NCI-H146 treated with DMSO at 0.1 percent for 48 hours (cell line): ENCODE measurements at regions not wholly inside any gene's neighbourhood (a gene's known extent, or its start where the extent isn't known, plus 50 kb on each side); places are given as distances from the start of the nearest gene placed in this dataset.

Experiments
- DNase-seq: peaks from one replicate; lab custom pipeline; 2025; ENCODE audit not compliant: unreplicated experiment; lab: John Stamatoyannopoulos, UW

DNA sequence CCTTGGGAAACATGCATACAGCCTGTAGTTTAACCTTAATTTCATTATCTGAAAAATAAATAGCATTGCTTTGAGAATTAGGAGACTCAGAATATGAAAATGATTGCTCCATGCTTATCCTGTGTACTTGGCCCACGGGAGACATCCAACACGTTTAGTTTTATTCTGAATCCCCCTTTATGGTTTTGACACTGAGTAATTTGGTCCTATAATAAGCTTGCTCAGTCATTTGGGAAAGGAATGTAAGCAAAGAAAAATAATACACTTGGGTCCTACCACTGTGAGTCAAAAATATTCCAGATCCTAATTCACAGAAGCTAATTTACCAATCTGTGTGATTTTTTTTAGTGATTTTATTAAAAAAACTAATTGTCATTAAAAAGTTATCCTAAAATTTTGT, 557.3 kb downstream of the USP25 start:
- DNase-seq = no peak

GRCh38 chr21:16291296-16291695, 561.5 kb downstream of the USP25 start:
- DNase-seq = no peak

GRCh38 chr21:16294128-16294527, 564.3 kb downstream of the USP25 start:
- no peak for DNase-seq

GRCh38 chr21:16302851-16303282, 573.1 kb downstream of the USP25 start:
- DNase-seq = no peak

- no peak for DNase-seq
Measured at GRCh38 chr21:16304174-16305095, 574.7 kb downstream of the USP25 start.

DNA sequence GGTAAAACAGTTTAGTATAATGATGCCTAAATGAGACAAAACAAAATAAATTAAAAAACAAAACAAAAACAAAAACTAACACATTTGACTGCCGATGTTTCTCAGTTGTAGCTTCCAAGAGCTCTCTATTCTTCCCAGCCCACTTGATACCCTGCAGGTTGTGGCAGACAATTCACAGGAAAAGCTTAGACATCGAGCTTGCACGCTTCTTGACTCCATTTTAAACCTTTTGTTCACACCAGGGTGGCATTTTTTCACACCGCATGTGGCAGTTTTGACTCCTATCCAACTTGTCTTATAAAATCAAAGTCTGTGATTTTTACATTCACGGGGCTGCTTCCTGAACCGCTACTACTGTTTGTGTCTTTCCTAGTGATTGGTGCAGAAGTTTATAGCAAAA, 575.9 kb downstream of the USP25 start:
- no peak for DNase-seq

- DNase-seq = no peak
Measured at GRCh38 chr21:16307256-16307655, 577.5 kb downstream of the USP25 start.

DNA sequence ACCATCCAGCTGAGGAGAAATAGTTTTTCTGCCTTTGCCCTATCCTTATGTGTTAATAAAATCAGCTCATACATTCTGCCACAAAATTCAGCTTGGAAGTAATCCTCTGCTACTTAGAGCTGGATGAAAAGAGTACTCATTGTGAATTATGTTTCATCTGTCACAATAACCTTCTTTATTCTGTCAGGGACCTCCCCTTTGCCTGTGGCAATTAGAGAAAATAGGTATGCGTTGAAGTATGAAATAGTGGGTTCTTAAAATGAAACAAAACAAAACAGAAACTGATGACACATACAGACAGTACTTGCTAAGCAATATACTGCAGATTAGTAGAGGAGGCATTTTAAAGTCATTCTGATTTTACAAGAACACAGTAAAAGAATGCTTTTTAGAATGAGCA, 578.5 kb downstream of the USP25 start:
- DNase-seq = no peak

- no peak for DNase-seq
Measured at GRCh38 chr21:16309250-16309971, 579.6 kb downstream of the USP25 start.

- no peak for DNase-seq
Measured at GRCh38 chr21:16310176-16310575, 580.4 kb downstream of the USP25 start.

- DNase-seq = no peak
Measured at GRCh38 chr21:16311229-16311628, 581.4 kb downstream of the USP25 start.

DNA sequence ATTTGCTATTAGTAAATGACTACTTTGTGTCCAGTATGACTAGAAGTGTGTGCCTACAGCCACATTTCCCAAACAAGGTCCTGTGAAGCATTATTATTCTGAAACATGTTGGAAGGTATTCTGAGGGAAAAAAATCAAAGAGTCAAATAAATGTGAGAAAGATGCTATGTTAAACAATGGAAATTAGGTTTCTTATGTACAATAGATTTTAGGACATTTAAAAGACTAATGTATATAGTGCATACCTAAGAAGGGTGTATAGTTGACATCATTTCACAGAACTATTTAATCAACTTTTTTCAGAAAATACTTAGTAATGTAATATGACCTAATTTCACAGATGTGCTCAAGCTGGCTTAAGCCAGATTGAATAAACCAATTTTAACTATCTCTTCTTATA, 582.5 kb downstream of the USP25 start:
- no peak for DNase-seq

- DNase-seq = no peak
Measured at GRCh38 chr21:16315223-16315622, 585.4 kb downstream of the USP25 start.

DNA sequence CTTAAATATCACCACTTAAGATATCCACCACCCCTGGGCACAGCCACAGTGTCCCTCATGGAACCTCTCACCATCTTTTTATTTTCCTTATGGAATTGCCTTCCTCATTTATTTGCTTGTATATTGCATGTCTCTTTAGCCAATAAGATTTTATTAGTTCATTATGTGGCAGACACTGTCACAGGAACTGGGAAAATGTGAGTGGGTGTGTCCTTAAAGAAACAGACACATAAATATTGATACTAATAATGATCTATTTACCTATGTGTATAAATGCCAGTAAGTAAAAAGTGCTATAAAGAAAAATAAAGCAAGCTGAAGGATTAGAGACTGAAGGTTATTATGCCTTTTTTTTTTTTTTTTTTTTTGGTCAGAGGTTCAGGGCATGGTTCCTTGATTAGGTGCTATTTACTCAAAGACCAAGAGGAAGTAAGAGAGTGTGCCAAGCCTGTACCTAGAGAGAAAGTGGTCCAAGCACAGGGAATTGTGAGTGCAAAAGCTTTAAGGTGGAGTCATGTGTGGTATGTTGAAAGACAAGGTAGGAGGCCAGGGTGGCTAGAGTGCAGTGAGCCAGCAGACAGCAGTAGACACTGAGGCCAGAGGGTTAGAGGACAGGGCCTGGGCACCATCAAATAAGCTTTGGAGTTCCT, 589.0 kb downstream of the USP25 start:
- no peak for DNase-seq

- no peak for DNase-seq
Measured at GRCh38 chr21:16320110-16320509, 590.3 kb downstream of the USP25 start.

GRCh38 chr21:16322454-16322853, 592.7 kb downstream of the USP25 start:
- DNase-seq = no peak

GRCh38 chr21:16323596-16323995, 593.8 kb downstream of the USP25 start:
- no peak for DNase-seq

GRCh38 chr21:16324630-16325029, 594.8 kb downstream of the USP25 start:
- DNase-seq = no peak

DNA sequence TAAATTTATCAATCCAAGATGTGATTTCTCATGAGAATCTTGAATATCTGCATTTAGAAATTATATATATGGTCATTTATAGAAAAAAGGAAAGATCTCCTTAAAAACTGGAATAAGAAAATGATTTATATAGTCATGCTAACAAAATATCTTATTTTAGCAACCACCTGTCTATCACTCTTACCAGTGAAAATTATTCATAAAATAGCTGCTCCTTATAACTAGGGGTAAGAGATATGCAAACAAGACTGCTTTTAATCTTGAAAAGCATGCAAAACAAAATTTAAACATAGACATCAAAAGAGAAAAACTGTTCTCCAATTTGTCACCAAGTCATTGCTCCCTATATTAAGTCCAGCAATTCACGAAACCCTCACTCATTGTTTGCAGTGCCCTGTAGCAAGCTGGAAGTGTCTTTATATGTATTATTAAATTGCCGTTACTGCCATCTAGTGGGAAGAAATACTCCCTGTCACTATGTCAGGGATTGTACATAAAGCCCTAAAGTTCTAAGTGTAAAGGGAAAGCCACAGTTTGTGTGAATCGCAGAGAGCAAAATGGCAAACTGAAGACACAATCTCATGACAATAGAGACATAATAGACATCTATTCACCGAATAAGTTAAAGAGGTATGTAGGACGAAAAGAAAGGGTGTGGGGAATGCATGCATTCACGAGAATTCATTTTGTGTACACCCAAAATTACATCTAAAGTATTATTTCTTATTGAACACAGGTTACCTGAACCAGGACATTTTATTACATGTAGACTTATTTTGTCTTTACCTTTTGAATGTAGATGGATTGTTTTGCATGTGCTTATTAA, 600.5 kb downstream of the USP25 start:
- peak; percentile 25 for DNase-seq

DNA sequence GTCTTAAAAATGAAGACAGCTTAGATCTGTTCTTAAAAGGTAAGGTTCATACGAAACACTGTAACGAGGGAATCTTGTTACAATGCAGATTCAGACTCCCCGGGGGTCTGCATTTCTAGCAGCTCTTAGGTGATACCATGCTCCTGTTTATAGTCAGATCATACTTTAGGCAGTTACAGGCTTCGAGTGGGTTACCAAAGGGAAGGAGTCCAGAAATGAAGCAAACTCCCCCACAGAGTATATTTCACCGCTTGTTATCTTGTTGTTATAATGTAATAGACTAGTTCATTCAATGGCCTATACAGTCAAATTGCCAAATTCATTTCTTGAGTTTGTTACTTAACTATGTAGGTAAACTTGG, 601.1 kb downstream of the USP25 start:
- no peak for DNase-seq

GRCh38 chr21:16337266-16337665, 607.5 kb downstream of the USP25 start:
- DNase-seq = no peak
